Uterus (tissue), 2 donors: ENCODE measurements at regions not wholly inside any gene's neighbourhood (a gene's known extent, or its start where the extent isn't known, plus 50 kb on each side); places are given as distances from the start of the nearest gene placed in this dataset.

Experiments used
- POLR2A ChIP-seq, 2 donors: fragments of 450-650 bp; IDR thresholded peaks; one replicate each; pipeline ENCODE4 v1.6.1; 2016; ENCODE audit warnings: antibody characterized with exemption in 2 of 2, mild to moderate bottlenecking in 1 of 2, moderate library complexity in 1 of 2
- TF ChIP-seq, protein P1 (sequence below), 4 experiments: fragments of 200-600 bp in 2 of 4; fragments of 450-650 bp in 2 of 4; sonication (generic) in 2 of 4; IDR thresholded peaks; one replicate each; pipeline ENCODE4 v1.5.1; 2016 to 2019; ENCODE audit warnings: antibody characterized with exemption in 4 of 4, mild to moderate bottlenecking in 2 of 4, moderate library complexity in 1 of 4

DNA sequence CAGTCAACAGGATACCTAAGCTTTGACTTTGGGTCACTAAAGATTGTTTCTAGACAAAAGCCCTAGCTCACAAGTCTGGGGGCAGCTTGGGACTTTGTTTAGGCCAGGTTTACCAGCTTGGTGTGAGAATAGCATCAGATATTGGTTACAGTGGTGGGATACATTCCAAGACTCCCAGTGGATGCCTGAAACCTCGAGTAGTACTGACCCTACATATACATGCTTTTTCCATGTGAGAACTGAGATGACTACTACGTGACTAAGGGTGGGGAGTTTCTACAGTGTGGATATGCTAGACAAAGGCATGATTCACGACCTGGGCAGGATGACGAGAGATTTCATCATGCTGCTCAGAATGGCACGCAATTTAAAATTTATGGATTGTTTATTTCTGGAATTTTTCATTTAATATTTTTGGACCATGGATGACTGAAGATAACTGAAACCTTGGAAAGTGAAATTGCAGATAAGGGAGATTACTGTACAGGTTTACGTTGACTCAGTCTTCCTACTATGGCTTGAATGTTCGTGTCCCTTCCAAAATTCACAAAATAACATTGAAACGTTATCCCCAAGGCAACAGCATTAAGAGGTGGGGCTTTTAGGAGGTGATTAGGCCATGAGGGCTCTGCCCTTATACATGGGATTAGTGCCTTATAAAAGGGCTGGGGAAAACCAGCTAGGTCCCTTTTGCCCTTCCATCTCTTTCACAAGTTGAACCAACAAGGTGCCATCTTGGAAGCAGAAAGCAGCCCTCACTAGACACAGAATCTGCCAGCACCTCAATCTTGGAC is 50.2 kb upstream of the CTAGE1 start:
- TF ChIP-seq, protein P1, sequence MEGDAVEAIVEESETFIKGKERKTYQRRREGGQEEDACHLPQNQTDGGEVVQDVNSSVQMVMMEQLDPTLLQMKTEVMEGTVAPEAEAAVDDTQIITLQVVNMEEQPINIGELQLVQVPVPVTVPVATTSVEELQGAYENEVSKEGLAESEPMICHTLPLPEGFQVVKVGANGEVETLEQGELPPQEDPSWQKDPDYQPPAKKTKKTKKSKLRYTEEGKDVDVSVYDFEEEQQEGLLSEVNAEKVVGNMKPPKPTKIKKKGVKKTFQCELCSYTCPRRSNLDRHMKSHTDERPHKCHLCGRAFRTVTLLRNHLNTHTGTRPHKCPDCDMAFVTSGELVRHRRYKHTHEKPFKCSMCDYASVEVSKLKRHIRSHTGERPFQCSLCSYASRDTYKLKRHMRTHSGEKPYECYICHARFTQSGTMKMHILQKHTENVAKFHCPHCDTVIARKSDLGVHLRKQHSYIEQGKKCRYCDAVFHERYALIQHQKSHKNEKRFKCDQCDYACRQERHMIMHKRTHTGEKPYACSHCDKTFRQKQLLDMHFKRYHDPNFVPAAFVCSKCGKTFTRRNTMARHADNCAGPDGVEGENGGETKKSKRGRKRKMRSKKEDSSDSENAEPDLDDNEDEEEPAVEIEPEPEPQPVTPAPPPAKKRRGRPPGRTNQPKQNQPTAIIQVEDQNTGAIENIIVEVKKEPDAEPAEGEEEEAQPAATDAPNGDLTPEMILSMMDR (IDR thresholded peaks at IDR 0.05), result no peak
- no peak for TF ChIP-seq POLR2A (IDR thresholded peaks at IDR 0.05)
